ENCODE measurements at regions not wholly inside any gene's neighbourhood (a gene's known extent, or its start where the extent isn't known, plus 50 kb on each side); places are given as distances from the start of the nearest gene placed in this dataset.

GRCh38 chr4:84177831-84178542 is 321.1 kb downstream of the NKX6-1 start:
- Mint-ChIP-seq H3K4me3 (ENCODE audit: unreplicated experiment) (no peak overlapping the region), H3K9me3 (ENCODE audit: unreplicated experiment) (no peaks in the 10 kb centered on the region), H3K27ac (ENCODE audit: unreplicated experiment) (no peak overlapping the region), H3K4me1 (ENCODE audit: low read depth, unreplicated experiment) (no peaks in the 10 kb centered on the region), H3K36me3 (ENCODE audit: unreplicated experiment) (no peaks in the 10 kb centered on the region), H3K27me3 (ENCODE audit: unreplicated experiment) (no peaks in the 10 kb centered on the region)
- DNase-seq = no peak
- TF ChIP-seq CTCF (IDR thresholded peaks at IDR 0.05; ENCODE audit: partially characterized antibody, unreplicated experiment) = no peak

- Mint-ChIP-seq H3K4me1 (ENCODE audit: low read depth, unreplicated experiment) (no peaks in the 10 kb centered on the region), H3K4me3 (ENCODE audit: unreplicated experiment) (no peak overlapping the region), H3K36me3 (ENCODE audit: unreplicated experiment) (no peaks in the 10 kb centered on the region), H3K27me3 (ENCODE audit: unreplicated experiment) (no peaks in the 10 kb centered on the region), H3K9me3 (ENCODE audit: unreplicated experiment) (no peaks in the 10 kb centered on the region), H3K27ac (ENCODE audit: unreplicated experiment) (no peak overlapping the region)
- no peak for TF ChIP-seq CTCF (IDR thresholded peaks at IDR 0.05; ENCODE audit: partially characterized antibody, unreplicated experiment)
- no peak for DNase-seq
Measured at GRCh38 chr4:84176016-84176415, 323.1 kb downstream of the NKX6-1 start.

- Mint-ChIP-seq H3K27ac (ENCODE audit: unreplicated experiment) (no peak overlapping the region), H3K4me3 (ENCODE audit: unreplicated experiment) (no peak overlapping the region), H3K9me3 (ENCODE audit: unreplicated experiment) (no peaks in the 10 kb centered on the region), H3K4me1 (ENCODE audit: low read depth, unreplicated experiment) (peaks cover 2% of the 10 kb centered on the region), H3K36me3 (ENCODE audit: unreplicated experiment) (no peaks in the 10 kb centered on the region), H3K27me3 (ENCODE audit: unreplicated experiment) (no peaks in the 10 kb centered on the region)
- no peak for DNase-seq
- no peak for TF ChIP-seq CTCF (IDR thresholded peaks at IDR 0.05; ENCODE audit: partially characterized antibody, unreplicated experiment)
Measured at GRCh38 chr4:84171871-84172270, 327.2 kb downstream of the NKX6-1 start.

- Mint-ChIP-seq H3K4me3 (ENCODE audit: unreplicated experiment) (no peak overlapping the region), H3K27me3 (ENCODE audit: unreplicated experiment) (peaks cover 3% of the 10 kb centered on the region), H3K9me3 (ENCODE audit: unreplicated experiment) (no peaks in the 10 kb centered on the region), H3K4me1 (ENCODE audit: low read depth, unreplicated experiment) (peaks cover 2% of the 10 kb centered on the region), H3K36me3 (ENCODE audit: unreplicated experiment) (no peaks in the 10 kb centered on the region), H3K27ac (ENCODE audit: unreplicated experiment) (no peak overlapping the region)
- DNase-seq = peak; percentile 28
- peak; percentile 30 for TF ChIP-seq CTCF (IDR thresholded peaks at IDR 0.05; ENCODE audit: partially characterized antibody, unreplicated experiment)
Measured at GRCh38 chr4:84167564-84167963, 331.5 kb downstream of the NKX6-1 start.

- peaks cover 3% of the 10 kb centered on the region for H3K27me3 Mint-ChIP-seq (ENCODE audit: unreplicated experiment)
- H3K4me1 Mint-ChIP-seq (ENCODE audit: low read depth, unreplicated experiment) = peaks cover 2% of the 10 kb centered on the region
- H3K9me3 Mint-ChIP-seq (ENCODE audit: unreplicated experiment) = no peaks in the 10 kb centered on the region
- no peak for TF ChIP-seq CTCF (IDR thresholded peaks at IDR 0.05; ENCODE audit: partially characterized antibody, unreplicated experiment)
- H3K27ac Mint-ChIP-seq (ENCODE audit: unreplicated experiment) = no peak overlapping the region
- no peak for DNase-seq
- no peak overlapping the region for H3K4me3 Mint-ChIP-seq (ENCODE audit: unreplicated experiment)
- no peaks in the 10 kb centered on the region for H3K36me3 Mint-ChIP-seq (ENCODE audit: unreplicated experiment)
Measured at GRCh38 chr4:84167093-84167492, 332.0 kb downstream of the NKX6-1 start.
